ENCODE measurements at regions not wholly inside any gene's neighbourhood (a gene's known extent, or its start where the extent isn't known, plus 50 kb on each side); places are given as distances from the start of the nearest gene placed in this dataset.

- Mint-ChIP-seq H3K4me3 (no peak overlapping the region), H3K4me1 (ENCODE audit: low read depth) (no peaks in the 10 kb centered on the region), H3K27ac (no peak overlapping the region), H3K36me3 (ENCODE audit: low read depth) (no peaks in the 10 kb centered on the region), H3K27me3 (ENCODE audit: low read depth) (peaks cover 3% of the 10 kb centered on the region), H3K9me3 (no peaks in the 10 kb centered on the region)
Observed at GRCh38 chr2:191591025-191591424, 86.9 kb upstream of the NABP1 start.

- Mint-ChIP-seq H3K36me3 (ENCODE audit: low read depth) (no peaks in the 10 kb centered on the region), H3K27ac (no peak overlapping the region), H3K9me3 (no peaks in the 10 kb centered on the region)
Observed at GRCh38 chr2:191593622-191594385, 84.1 kb upstream of the NABP1 start.

GRCh38 chr2:191597186-191597751, 80.7 kb upstream of the NABP1 start:
- Mint-ChIP-seq H3K4me1 (ENCODE audit: low read depth) (peaks cover 4% of the 10 kb centered on the region), H3K27ac (no peak overlapping the region), H3K4me3 (no peak overlapping the region), H3K27me3 (ENCODE audit: low read depth) (peaks cover 18% of the 10 kb centered on the region), H3K9me3 (no peaks in the 10 kb centered on the region), H3K36me3 (ENCODE audit: low read depth) (no peaks in the 10 kb centered on the region)

More at GRCh38 chr2:191593622-191594385, 84.1 kb upstream of the NABP1 start:
- no peaks in the 10 kb centered on the region for H3K4me1 Mint-ChIP-seq (ENCODE audit: low read depth)
- H3K27me3 Mint-ChIP-seq (ENCODE audit: low read depth): peaks cover 9% of the 10 kb centered on the region
- no peak overlapping the region for H3K4me3 Mint-ChIP-seq

- H3K4me3 Mint-ChIP-seq: no peak overlapping the region
- no peak overlapping the region for H3K27ac Mint-ChIP-seq
- H3K27me3 Mint-ChIP-seq (ENCODE audit: low read depth): peaks cover 18% of the 10 kb centered on the region
- H3K36me3 Mint-ChIP-seq (ENCODE audit: low read depth): no peaks in the 10 kb centered on the region
- H3K9me3 Mint-ChIP-seq: no peaks in the 10 kb centered on the region
- H3K4me1 Mint-ChIP-seq (ENCODE audit: low read depth): peaks cover 4% of the 10 kb centered on the region
Observed at GRCh38 chr2:191598296-191598695, 79.6 kb upstream of the NABP1 start.

- H3K27me3 Mint-ChIP-seq (ENCODE audit: low read depth): peaks cover 16% of the 10 kb centered on the region
- H3K4me3 Mint-ChIP-seq: no peak overlapping the region
- H3K9me3 Mint-ChIP-seq: no peaks in the 10 kb centered on the region
- H3K36me3 Mint-ChIP-seq (ENCODE audit: low read depth): no peaks in the 10 kb centered on the region
- H3K27ac Mint-ChIP-seq: no peak overlapping the region
- H3K4me1 Mint-ChIP-seq (ENCODE audit: low read depth): peaks cover 4% of the 10 kb centered on the region
Observed at GRCh38 chr2:191601060-191601459, 76.9 kb upstream of the NABP1 start.

- H3K9me3 Mint-ChIP-seq: no peaks in the 10 kb centered on the region
- H3K36me3 Mint-ChIP-seq (ENCODE audit: low read depth): no peaks in the 10 kb centered on the region
- H3K27ac Mint-ChIP-seq: no peak overlapping the region
- peaks cover 13% of the 10 kb centered on the region for H3K27me3 Mint-ChIP-seq (ENCODE audit: low read depth)
- no peak overlapping the region for H3K4me3 Mint-ChIP-seq
- H3K4me1 Mint-ChIP-seq (ENCODE audit: low read depth): peaks cover 4% of the 10 kb centered on the region
Observed at GRCh38 chr2:191604154-191604553, 73.8 kb upstream of the NABP1 start.

GRCh38 chr2:191607096-191607495, 70.8 kb upstream of the NABP1 start:
- Mint-ChIP-seq H3K4me3 (no peak overlapping the region), H3K4me1 (ENCODE audit: low read depth) (no peaks in the 10 kb centered on the region), H3K36me3 (ENCODE audit: low read depth) (no peaks in the 10 kb centered on the region), H3K9me3 (no peaks in the 10 kb centered on the region), H3K27me3 (ENCODE audit: low read depth) (peaks cover 5% of the 10 kb centered on the region), H3K27ac (no peak overlapping the region)

GRCh38 chr2:191610756-191611155, 67.2 kb upstream of the NABP1 start:
- no peak overlapping the region for H3K27ac Mint-ChIP-seq
- H3K4me1 Mint-ChIP-seq (ENCODE audit: low read depth): peaks cover 4% of the 10 kb centered on the region

GRCh38 chr2:191611614-191612013, 66.3 kb upstream of the NABP1 start:
- Mint-ChIP-seq H3K27ac (no peak overlapping the region), H3K27me3 (ENCODE audit: low read depth) (no peaks in the 10 kb centered on the region), H3K36me3 (ENCODE audit: low read depth) (no peaks in the 10 kb centered on the region), H3K4me3 (no peak overlapping the region), H3K9me3 (no peaks in the 10 kb centered on the region), H3K4me1 (ENCODE audit: low read depth) (peaks cover 7% of the 10 kb centered on the region)

More at GRCh38 chr2:191610756-191611155, 67.2 kb upstream of the NABP1 start:
- Mint-ChIP-seq H3K9me3 (no peaks in the 10 kb centered on the region), H3K27me3 (ENCODE audit: low read depth) (peaks cover 5% of the 10 kb centered on the region), H3K4me3 (no peak overlapping the region), H3K36me3 (ENCODE audit: low read depth) (no peaks in the 10 kb centered on the region)

- Mint-ChIP-seq H3K4me1 (ENCODE audit: low read depth) (peaks cover 9% of the 10 kb centered on the region), H3K27ac (no peak overlapping the region), H3K9me3 (no peaks in the 10 kb centered on the region), H3K36me3 (ENCODE audit: low read depth) (peaks cover 1% of the 10 kb centered on the region), H3K27me3 (ENCODE audit: low read depth) (no peaks in the 10 kb centered on the region), H3K4me3 (no peak overlapping the region)
Observed at GRCh38 chr2:191612496-191612895, 65.4 kb upstream of the NABP1 start.

GRCh38 chr2:191614759-191615158, 63.2 kb upstream of the NABP1 start:
- no peak overlapping the region for H3K4me3 Mint-ChIP-seq
- H3K9me3 Mint-ChIP-seq: no peaks in the 10 kb centered on the region
- no peak overlapping the region for H3K27ac Mint-ChIP-seq
- peaks cover 25% of the 10 kb centered on the region for H3K4me1 Mint-ChIP-seq (ENCODE audit: low read depth)
- no peaks in the 10 kb centered on the region for H3K27me3 Mint-ChIP-seq (ENCODE audit: low read depth)
- peaks cover 3% of the 10 kb centered on the region for H3K36me3 Mint-ChIP-seq (ENCODE audit: low read depth)

- H3K4me1 Mint-ChIP-seq (ENCODE audit: low read depth): peaks cover 31% of the 10 kb centered on the region
Observed at GRCh38 chr2:191615596-191615995, 62.3 kb upstream of the NABP1 start.

GRCh38 chr2:191617575-191617974, 60.4 kb upstream of the NABP1 start:
- H3K27me3 Mint-ChIP-seq (ENCODE audit: low read depth): no peaks in the 10 kb centered on the region
- peak overlapping the region; percentile 33 for H3K4me3 Mint-ChIP-seq
- peak overlapping the region; percentile 87 for H3K27ac Mint-ChIP-seq
- peaks cover 6% of the 10 kb centered on the region for H3K36me3 Mint-ChIP-seq (ENCODE audit: low read depth)
- H3K4me1 Mint-ChIP-seq (ENCODE audit: low read depth): peaks cover 39% of the 10 kb centered on the region
- no peaks in the 10 kb centered on the region for H3K9me3 Mint-ChIP-seq

More at GRCh38 chr2:191615596-191615995, 62.3 kb upstream of the NABP1 start:
- Mint-ChIP-seq H3K36me3 (ENCODE audit: low read depth) (peaks cover 3% of the 10 kb centered on the region), H3K27ac (peak overlapping the region; percentile 7), H3K4me3 (no peak overlapping the region), H3K9me3 (no peaks in the 10 kb centered on the region), H3K27me3 (ENCODE audit: low read depth) (no peaks in the 10 kb centered on the region)

GRCh38 chr2:191618046-191618780, 59.7 kb upstream of the NABP1 start:
- Mint-ChIP-seq H3K4me3 (peak overlapping the region; percentile 36), H3K36me3 (ENCODE audit: low read depth) (peaks cover 6% of the 10 kb centered on the region), H3K27ac (peak overlapping the region; percentile 87), H3K27me3 (ENCODE audit: low read depth) (no peaks in the 10 kb centered on the region), H3K4me1 (ENCODE audit: low read depth) (peaks cover 40% of the 10 kb centered on the region), H3K9me3 (no peaks in the 10 kb centered on the region)

GRCh38 chr2:191618786-191619185, 59.1 kb upstream of the NABP1 start:
- H3K4me1 Mint-ChIP-seq (ENCODE audit: low read depth): peaks cover 44% of the 10 kb centered on the region
- no peaks in the 10 kb centered on the region for H3K27me3 Mint-ChIP-seq (ENCODE audit: low read depth)
- H3K27ac Mint-ChIP-seq: peak overlapping the region; percentile 87
- H3K9me3 Mint-ChIP-seq: no peaks in the 10 kb centered on the region
- H3K36me3 Mint-ChIP-seq (ENCODE audit: low read depth): peaks cover 6% of the 10 kb centered on the region
- no peak overlapping the region for H3K4me3 Mint-ChIP-seq

All from T-helper 1 cell treated with Interleukin-12 subunit alpha and Interleukin-12 subunit beta and Interleukin-4 antibody, amounts not matched to agents 30 μg/mL and 1 μg/mL, for 36 hours (primary cell).